Tibial nerve (tissue), 4 donors: ENCODE measurements at regions not wholly inside any gene's neighbourhood (a gene's known extent, or its start where the extent isn't known, plus 50 kb on each side); places are given as distances from the start of the nearest gene placed in this dataset.

Experiments
- CTCF ChIP-seq, 5 experiments: fragments of 200-600 bp in 3 of 5; fragments of 450-650 bp in 2 of 5; sonication (generic) in 3 of 5; IDR thresholded peaks; one replicate each; pipeline ENCODE4 v1.5.1; 2016 to 2019; ENCODE audit warnings: antibody characterized with exemption in 5 of 5, mild to moderate bottlenecking in 3 of 5, moderate library complexity in 2 of 5
- EP300 ChIP-seq, 2 donors: sonication (generic); formaldehyde crosslinking; IDR thresholded peaks; one replicate each; pipeline ENCODE4 v1.6.1; 2017; ENCODE audit warnings: antibody characterized with exemption in 2 of 2, mild to moderate bottlenecking in 1 of 2
- POLR2A ChIP-seq, 2 donors: fragments of 450-650 bp; IDR thresholded peaks; one replicate each; pipeline ENCODE4 v1.6.1; 2017; ENCODE audit warnings: antibody characterized with exemption in 2 of 2, mild to moderate bottlenecking in 2 of 2, moderate library complexity in 2 of 2

- TF ChIP-seq CTCF (IDR thresholded peaks at IDR 0.05) (no peak), POLR2A (IDR thresholded peaks at IDR 0.05) (no peak), EP300 (IDR thresholded peaks at IDR 0.05) (no peak)
Measured at GRCh38 chr21:24222676-24223075, 1384.6 kb downstream of the MRPL39 start.
